ENCODE measurements at regions not wholly inside any gene's neighbourhood (a gene's known extent, or its start where the extent isn't known, plus 50 kb on each side); places are given as distances from the start of the nearest gene placed in this dataset.

- no peak overlapping the region for H3K27ac ChIP-seq (ENCODE audit: low read depth, low read length)
- peaks cover 0 to 4% (median 0%) of the 10 kb centered on the region in 3 donors for H3K36me3 Mint-ChIP-seq
- ChIA-PET CTCF (no interaction called here), POLR2A (no interaction called here)
- H3K27ac Mint-ChIP-seq, result no peak overlapping the region
- H3K4me1 ChIP-seq (ENCODE audit: insufficient read depth, low read length), result no peaks in the 10 kb centered on the region
- H3K9me3 Mint-ChIP-seq, result peaks cover 0 to 4% (median 4%) of the 10 kb centered on the region in 5 donors
- no peak for DNase-seq
- no peak overlapping the region for H3K4me3 Mint-ChIP-seq
- H3K27me3 Mint-ChIP-seq, result no peaks in the 10 kb centered on the region
- no peaks in the 10 kb centered on the region for H3K9me3 ChIP-seq (ENCODE audit: low read length)
- H3K27me3 ChIP-seq (ENCODE audit: insufficient read depth, low read length, poor library complexity, severe bottlenecking), result no peaks in the 10 kb centered on the region
- H3K36me3 ChIP-seq (ENCODE audit: insufficient read depth, low read length), result no peaks in the 10 kb centered on the region
- no peaks in the 10 kb centered on the region for H3K4me1 Mint-ChIP-seq
- H3K4me3 ChIP-seq (ENCODE audit: low read length), result no peak overlapping the region
These were observed 78.6 kb upstream of the TLE1 start for GRCh38 chr9:81767921-81768320.

DNA sequence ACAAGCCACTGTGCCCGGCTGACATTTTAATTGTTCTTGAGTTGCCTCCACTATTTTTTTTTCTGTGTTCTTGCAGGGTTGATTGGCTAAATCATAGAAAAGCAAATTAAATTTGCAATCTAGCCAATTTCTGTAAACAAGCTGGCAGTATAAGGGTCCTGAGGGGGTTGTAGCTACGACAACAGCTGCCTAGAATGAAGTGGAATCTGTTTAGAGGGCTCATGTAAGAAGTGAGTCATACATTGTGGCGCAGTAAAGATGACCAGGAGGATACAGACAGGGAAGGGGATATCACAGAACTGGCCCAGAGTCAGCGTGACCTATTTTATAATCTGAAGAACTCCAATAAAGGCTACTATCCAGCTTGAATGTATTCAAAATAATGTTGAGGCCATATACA is 82.2 kb upstream of the TLE1 start:
- CTCF ChIA-PET, result no interaction called here
- H3K4me1 Mint-ChIP-seq, result no peaks in the 10 kb centered on the region

DNA sequence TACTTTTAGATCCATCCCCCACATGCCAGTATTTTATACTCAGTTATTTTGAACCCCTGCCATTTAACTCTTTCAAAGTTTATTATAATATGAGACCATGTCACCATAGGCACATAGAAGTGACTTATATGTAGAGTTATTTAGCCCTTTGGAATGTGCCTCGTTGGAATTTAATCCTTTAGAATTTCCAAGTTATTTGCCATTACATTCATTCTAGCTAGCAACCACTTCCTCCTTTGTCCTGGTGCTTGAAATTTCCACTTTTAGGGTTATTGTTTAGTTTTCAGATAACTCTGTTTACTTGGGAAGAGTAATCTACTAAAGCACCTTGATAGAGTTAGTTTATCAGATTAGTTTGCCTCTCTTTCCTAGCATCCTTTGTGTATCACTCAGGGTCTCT is 82.8 kb upstream of the TLE1 start:
- H3K27me3 ChIP-seq (ENCODE audit: insufficient read depth, low read length, poor library complexity, severe bottlenecking), result no peaks in the 10 kb centered on the region
- no peaks in the 10 kb centered on the region for H3K36me3 ChIP-seq (ENCODE audit: insufficient read depth, low read length)
- Mint-ChIP-seq H3K4me3 (no peak overlapping the region), H3K4me1 (no peaks in the 10 kb centered on the region), H3K27me3 (no peaks in the 10 kb centered on the region), H3K9me3 (peaks cover 0 to 4% (median 4%) of the 10 kb centered on the region in 5 donors), H3K27ac (no peak overlapping the region), H3K36me3 (peaks cover 0 to 7% (median 0%) of the 10 kb centered on the region in 3 donors)
- DNase-seq, result no peak
- POLR2A ChIA-PET, result no interaction called here
- H3K27ac ChIP-seq (ENCODE audit: low read depth, low read length), result no peak overlapping the region
- H3K4me1 ChIP-seq (ENCODE audit: insufficient read depth, low read length), result no peaks in the 10 kb centered on the region
- CTCF ChIA-PET, result no interaction called here
- H3K4me3 ChIP-seq (ENCODE audit: low read length), result no peak overlapping the region
- H3K9me3 ChIP-seq (ENCODE audit: low read length), result no peaks in the 10 kb centered on the region

More for the DNA sequence above, 82.2 kb upstream of the TLE1 start:
- Histone ChIP-seq H3K36me3 (ENCODE audit: insufficient read depth, low read length) (no peaks in the 10 kb centered on the region), H3K9me3 (ENCODE audit: low read length) (no peaks in the 10 kb centered on the region), H3K27ac (ENCODE audit: low read depth, low read length) (no peak overlapping the region), H3K27me3 (ENCODE audit: insufficient read depth, low read length, poor library complexity, severe bottlenecking) (no peaks in the 10 kb centered on the region), H3K4me3 (ENCODE audit: low read length) (no peak overlapping the region), H3K4me1 (ENCODE audit: insufficient read depth, low read length) (no peaks in the 10 kb centered on the region)
- POLR2A ChIA-PET, result no interaction called here
- Mint-ChIP-seq H3K9me3 (peaks cover 0 to 6% (median 4%) of the 10 kb centered on the region in 5 donors), H3K36me3 (peaks cover 0 to 7% (median 0%) of the 10 kb centered on the region in 3 donors), H3K27ac (no peak overlapping the region), H3K4me3 (no peak overlapping the region), H3K27me3 (no peaks in the 10 kb centered on the region)
- no peak for DNase-seq

DNA sequence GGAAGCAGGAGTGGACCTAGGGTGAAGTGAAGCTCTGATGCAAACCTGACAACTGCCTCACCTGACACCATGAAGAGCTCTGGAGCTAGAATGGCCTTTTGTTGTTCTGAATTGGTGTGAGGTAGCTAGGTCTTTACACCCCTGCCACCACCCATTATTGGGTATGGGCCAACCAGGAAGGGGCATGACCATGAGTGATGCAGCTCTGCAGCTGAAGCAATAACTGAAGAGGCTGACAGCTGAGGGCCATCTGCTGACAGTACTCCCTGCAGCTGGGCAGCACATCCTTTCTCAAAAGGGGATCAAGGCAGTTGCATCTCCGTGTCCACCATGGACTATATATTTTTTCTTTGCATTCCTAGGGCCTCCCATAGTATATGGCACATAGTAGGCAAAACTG is 87.0 kb upstream of the TLE1 start:
- Mint-ChIP-seq H3K27ac (peak overlapping the region in 1 of 8 donors; percentile 12), H3K27me3 (no peaks in the 10 kb centered on the region), H3K9me3 (peaks cover 0 to 4% (median 2%) of the 10 kb centered on the region in 5 donors), H3K4me3 (no peak overlapping the region), H3K4me1 (no peaks in the 10 kb centered on the region), H3K36me3 (peaks cover 0 to 3% (median 0%) of the 10 kb centered on the region in 3 donors)
- no peaks in the 10 kb centered on the region for H3K36me3 ChIP-seq (ENCODE audit: insufficient read depth, low read length)
- ChIA-PET CTCF (no interaction called here), POLR2A (no interaction called here)
- H3K4me3 ChIP-seq (ENCODE audit: low read length), result no peak overlapping the region
- H3K4me1 ChIP-seq (ENCODE audit: insufficient read depth, low read length), result no peaks in the 10 kb centered on the region
- no peaks in the 10 kb centered on the region for H3K9me3 ChIP-seq (ENCODE audit: low read length)
- DNase-seq, result no peak
- H3K27me3 ChIP-seq (ENCODE audit: insufficient read depth, low read length, poor library complexity, severe bottlenecking), result no peaks in the 10 kb centered on the region
- H3K27ac ChIP-seq (ENCODE audit: low read depth, low read length), result no peak overlapping the region

DNA sequence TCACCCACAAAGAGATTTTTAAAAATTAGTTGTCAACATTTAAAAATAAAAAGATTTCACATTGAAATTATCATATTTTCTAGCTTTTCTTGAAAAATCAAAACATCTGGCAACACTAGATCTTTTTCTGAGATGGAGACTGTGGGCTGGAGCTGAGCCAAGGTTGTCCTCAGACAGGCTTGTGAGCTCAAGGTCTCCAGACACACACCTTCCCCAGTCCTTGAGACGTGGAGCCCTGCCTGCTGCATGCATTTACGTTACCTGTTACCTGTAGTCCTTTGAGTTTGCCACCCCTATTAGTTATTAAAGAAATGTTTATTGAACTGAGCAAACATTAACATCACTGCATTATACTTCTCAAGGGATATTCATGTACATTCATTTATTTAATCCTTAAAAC is 87.5 kb upstream of the TLE1 start:
- H3K27ac Mint-ChIP-seq, result no peak overlapping the region
- POLR2A ChIA-PET, result no interaction called here

GRCh38 chr9:81777482-81777881 is 88.1 kb upstream of the TLE1 start:
- Histone ChIP-seq H3K4me3 (ENCODE audit: low read length) (no peak overlapping the region), H3K9me3 (ENCODE audit: low read length) (no peaks in the 10 kb centered on the region), H3K27ac (ENCODE audit: low read depth, low read length) (no peak overlapping the region), H3K4me1 (ENCODE audit: insufficient read depth, low read length) (no peaks in the 10 kb centered on the region), H3K36me3 (ENCODE audit: insufficient read depth, low read length) (no peaks in the 10 kb centered on the region), H3K27me3 (ENCODE audit: insufficient read depth, low read length, poor library complexity, severe bottlenecking) (no peaks in the 10 kb centered on the region)
- peaks cover 0 to 2% of the 10 kb centered on the region in 2 donors for H3K27me3 Mint-ChIP-seq
- ChIA-PET POLR2A (no interaction called here), CTCF (no interaction called here)
- DNase-seq, result no peak
- no peak overlapping the region for H3K27ac Mint-ChIP-seq
- H3K4me1 Mint-ChIP-seq, result no peaks in the 10 kb centered on the region
- no peak overlapping the region for H3K4me3 Mint-ChIP-seq
- H3K9me3 Mint-ChIP-seq, result peaks cover 0 to 4% (median 2%) of the 10 kb centered on the region in 5 donors
- H3K36me3 Mint-ChIP-seq, result peaks cover 0 to 3% (median 0%) of the 10 kb centered on the region in 3 donors

More for the DNA sequence above, 87.5 kb upstream of the TLE1 start:
- Mint-ChIP-seq H3K4me3 (no peak overlapping the region), H3K9me3 (peaks cover 0 to 4% (median 2%) of the 10 kb centered on the region in 5 donors), H3K4me1 (no peaks in the 10 kb centered on the region), H3K36me3 (peaks cover 0 to 3% (median 0%) of the 10 kb centered on the region in 3 donors), H3K27me3 (peaks cover 0 to 2% of the 10 kb centered on the region in 2 donors)
- Histone ChIP-seq H3K4me3 (ENCODE audit: low read length) (no peak overlapping the region), H3K36me3 (ENCODE audit: insufficient read depth, low read length) (no peaks in the 10 kb centered on the region), H3K27me3 (ENCODE audit: insufficient read depth, low read length, poor library complexity, severe bottlenecking) (no peaks in the 10 kb centered on the region), H3K9me3 (ENCODE audit: low read length) (no peaks in the 10 kb centered on the region), H3K4me1 (ENCODE audit: insufficient read depth, low read length) (no peaks in the 10 kb centered on the region), H3K27ac (ENCODE audit: low read depth, low read length) (no peak overlapping the region)
- DNase-seq, result no peak
- CTCF ChIA-PET, result no interaction called here

DNA sequence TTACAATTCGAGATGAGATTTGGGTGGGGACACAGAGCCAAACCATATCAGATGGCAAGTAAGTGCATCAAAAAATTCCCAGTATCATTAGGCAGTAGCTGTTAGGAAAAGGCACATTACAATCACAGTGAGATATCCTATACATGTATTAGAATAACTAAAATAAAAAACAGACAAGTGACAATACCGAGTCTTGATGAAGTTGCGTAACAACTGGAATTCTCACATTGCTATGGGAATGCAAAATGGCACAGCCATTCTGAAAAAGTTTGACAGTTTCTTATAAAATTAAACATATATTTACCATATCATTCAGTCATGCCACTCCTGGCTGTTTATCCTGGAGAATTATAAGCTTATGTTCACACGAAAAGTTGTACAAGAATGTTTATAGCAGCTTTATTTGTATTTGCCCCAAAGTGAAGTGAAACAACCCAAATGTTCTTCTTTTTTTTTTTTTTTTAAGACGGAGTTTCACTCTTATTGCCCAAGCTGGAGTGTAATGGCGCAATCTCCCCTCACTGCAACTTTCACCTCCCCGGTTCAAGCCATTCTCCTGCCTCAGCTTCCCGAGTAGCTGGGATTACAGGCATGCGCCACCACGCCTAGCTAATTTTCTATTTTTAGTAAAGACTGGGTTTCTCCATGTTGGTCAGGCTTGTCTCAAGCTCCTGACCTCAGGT is 93.1 kb upstream of the TLE1 start:
- H3K9me3 Mint-ChIP-seq, result peaks cover 0 to 3% (median 2%) of the 10 kb centered on the region in 5 donors
- CTCF ChIA-PET, result no interaction called here

DNA sequence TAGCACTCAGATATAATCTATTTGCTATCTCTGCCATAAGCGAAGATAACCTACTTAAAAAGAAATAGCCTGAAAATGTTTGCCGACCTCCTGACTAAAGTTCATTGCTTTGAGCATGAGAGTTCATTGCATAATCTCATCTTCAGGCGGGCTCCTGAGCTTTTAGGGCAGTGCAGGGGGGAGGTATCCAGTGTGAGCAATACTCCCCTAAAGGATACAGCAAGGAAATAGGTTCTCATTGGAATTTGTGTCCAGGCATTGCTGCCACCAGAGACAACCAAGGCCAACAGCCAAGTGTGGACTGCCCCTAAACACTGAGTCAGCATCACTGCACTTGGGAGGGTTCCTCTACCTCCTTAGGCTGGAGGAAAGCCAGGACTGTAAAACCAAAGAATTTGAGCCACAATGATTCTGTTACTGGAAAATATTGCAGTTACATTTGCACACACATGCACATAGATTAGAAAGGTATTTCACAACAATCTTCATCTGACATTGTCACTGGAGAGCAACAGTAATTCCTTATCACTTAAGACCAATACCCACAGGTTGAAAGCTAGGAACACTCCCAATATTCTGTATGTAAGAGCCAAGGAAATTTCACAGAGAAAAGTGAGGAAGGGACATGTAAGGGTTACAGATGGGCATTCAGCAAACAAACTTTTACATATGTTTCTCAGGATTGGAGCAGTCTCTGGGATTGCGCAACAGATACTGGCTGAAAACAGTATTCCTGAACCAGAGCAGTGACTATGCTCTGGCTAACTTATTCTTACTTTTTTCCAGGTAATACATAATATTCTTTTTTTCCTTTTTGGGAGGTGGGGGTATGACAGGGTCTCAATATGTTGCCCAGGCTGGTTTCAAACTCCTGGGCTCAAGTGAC is 98.6 kb upstream of the TLE1 start:
- H3K4me1 Mint-ChIP-seq, result no peaks in the 10 kb centered on the region
- Histone ChIP-seq H3K27me3 (ENCODE audit: insufficient read depth, low read length, poor library complexity, severe bottlenecking) (no peaks in the 10 kb centered on the region), H3K4me3 (ENCODE audit: low read length) (no peak overlapping the region), H3K9me3 (ENCODE audit: low read length) (no peaks in the 10 kb centered on the region), H3K27ac (ENCODE audit: low read depth, low read length) (no peak overlapping the region), H3K4me1 (ENCODE audit: insufficient read depth, low read length) (no peaks in the 10 kb centered on the region), H3K36me3 (ENCODE audit: insufficient read depth, low read length) (no peaks in the 10 kb centered on the region)
- ChIA-PET POLR2A (no interaction called here), CTCF (no interaction called here)
- peak overlapping the region in 1 of 8 donors; percentile 81 for H3K27ac Mint-ChIP-seq
- peaks cover 0 to 9% (median 0%) of the 10 kb centered on the region in 5 donors for H3K9me3 Mint-ChIP-seq
- H3K36me3 Mint-ChIP-seq, result no peaks in the 10 kb centered on the region
- DNase-seq, result no peak
- H3K27me3 Mint-ChIP-seq, result no peaks in the 10 kb centered on the region
- no peak overlapping the region for H3K4me3 Mint-ChIP-seq

More for the DNA sequence above, 93.1 kb upstream of the TLE1 start:
- POLR2A ChIA-PET, result no interaction called here
- H3K36me3 ChIP-seq (ENCODE audit: insufficient read depth, low read length), result no peaks in the 10 kb centered on the region
- Mint-ChIP-seq H3K27me3 (peaks cover 0 to 2% of the 10 kb centered on the region in 2 donors), H3K4me3 (no peak overlapping the region), H3K36me3 (no peaks in the 10 kb centered on the region), H3K27ac (no peak overlapping the region), H3K4me1 (no peaks in the 10 kb centered on the region)
- no peak overlapping the region for H3K4me3 ChIP-seq (ENCODE audit: low read length)
- no peaks in the 10 kb centered on the region for H3K9me3 ChIP-seq (ENCODE audit: low read length)
- no peaks in the 10 kb centered on the region for H3K27me3 ChIP-seq (ENCODE audit: insufficient read depth, low read length, poor library complexity, severe bottlenecking)
- no peaks in the 10 kb centered on the region for H3K4me1 ChIP-seq (ENCODE audit: insufficient read depth, low read length)
- no peak for DNase-seq
- no peak overlapping the region for H3K27ac ChIP-seq (ENCODE audit: low read depth, low read length)

Measured in CD8-positive, alpha-beta memory T cell (primary cell).